Activated T-helper 2 cell treated with anti-CD3 and anti-CD28 coated beads, Interferon-gamma antibody, Interleukin-2, Interleukin-4, amounts not matched to agents 10 μg/mL and 5 μg/mL and 100 μg/mL, durations not matched to agents 14 hours and 24 hours and 36 hours (primary cell): ENCODE measurements at regions not wholly inside any gene's neighbourhood (a gene's known extent, or its start where the extent isn't known, plus 50 kb on each side); places are given as distances from the start of the nearest gene placed in this dataset.
"Not testable (repeated sequence)": the region's sequence is repeated elsewhere in the genome, so short reads cannot be mapped to it uniquely, and the experiment has no call there.

ENCODE experiments used
- DNase-seq: peaks from one replicate; pipeline ENCODE4 v3.0.0; 2021; ENCODE audit warnings: low spot score
- H3K27ac Mint-ChIP-seq: one replicate; pipeline ENCODE4 v1.8.0; 2021; ENCODE audit warnings: mixed read lengths
- H3K27me3 Mint-ChIP-seq: one replicate; pipeline ENCODE4 v1.8.0; 2021; ENCODE audit warnings: low read depth, mixed read lengths
- H3K36me3 Mint-ChIP-seq: one replicate; pipeline ENCODE4 v1.8.0; 2021; ENCODE audit warnings: low read depth, mixed read lengths
- H3K4me1 Mint-ChIP-seq: one replicate; pipeline ENCODE4 v1.8.0; 2021; ENCODE audit warnings: low read depth, mixed read lengths
- H3K4me3 Mint-ChIP-seq: one replicate; pipeline ENCODE4 v1.8.0; 2021; ENCODE audit warnings: low read depth, mild to moderate bottlenecking, moderate library complexity, mixed read lengths
- H3K9me3 Mint-ChIP-seq: one replicate; pipeline ENCODE4 v1.8.0; 2021; ENCODE audit warnings: mixed read lengths
- intact Hi-C: fragments of 100-400 bp; cut with micrococcal nuclease; formaldehyde crosslinking; loops from one replicate; pipeline ENCODE4 v1.15.1; 2023

DNA sequence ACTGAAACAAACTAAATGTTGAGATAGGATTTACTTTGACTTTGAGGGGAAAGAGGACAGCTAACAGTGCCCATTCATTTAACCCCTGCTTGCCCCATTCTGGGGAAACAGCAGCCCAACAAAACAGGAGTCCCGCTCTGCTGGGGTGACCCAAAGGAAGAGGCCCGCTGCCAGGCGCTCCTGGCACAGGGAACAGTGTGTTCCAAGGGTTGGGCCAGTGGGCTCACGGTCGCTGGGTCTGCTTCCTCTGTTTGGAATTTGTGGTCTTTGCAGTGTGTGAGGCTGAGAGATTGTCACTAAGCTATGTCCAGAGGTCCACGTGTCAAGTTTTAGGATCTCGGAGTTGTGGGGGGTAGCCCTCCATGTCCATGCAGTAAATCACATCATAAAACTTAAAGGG, 250.4 kb upstream of the C2CD4B start:
- no peak overlapping the region for H3K4me3 Mint-ChIP-seq
- H3K27ac Mint-ChIP-seq = no peak overlapping the region
- no peaks in the 10 kb centered on the region for H3K9me3 Mint-ChIP-seq
- intact Hi-C loops = no loop called here
- H3K4me1 Mint-ChIP-seq = no peaks in the 10 kb centered on the region
- no peak for DNase-seq
- no peaks in the 10 kb centered on the region for H3K36me3 Mint-ChIP-seq
- peaks cover 3% of the 10 kb centered on the region for H3K27me3 Mint-ChIP-seq

DNA sequence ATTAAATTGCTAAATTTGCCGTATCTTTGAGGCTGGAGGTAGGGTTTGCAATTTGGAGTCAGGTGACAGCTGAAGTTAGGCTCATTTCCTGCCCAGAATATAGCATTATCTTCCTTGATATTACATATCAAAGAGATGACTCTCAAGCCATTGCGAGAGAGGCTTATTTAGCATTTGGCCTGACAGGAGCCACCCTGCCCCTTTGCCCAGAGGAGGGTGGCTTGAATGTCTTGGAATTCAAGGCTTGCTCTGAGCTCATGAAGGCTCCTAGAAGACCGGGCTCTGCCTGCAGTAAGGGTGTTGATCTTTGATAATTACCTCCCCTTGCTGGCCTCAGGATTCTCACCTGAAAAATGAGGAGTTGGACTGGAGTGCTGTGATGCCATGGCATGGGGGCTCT, 251.4 kb upstream of the C2CD4B start:
- Mint-ChIP-seq H3K27me3 (peaks cover 3% of the 10 kb centered on the region), H3K36me3 (no peaks in the 10 kb centered on the region), H3K27ac (no peak overlapping the region), H3K4me3 (no peak overlapping the region), H3K9me3 (no peaks in the 10 kb centered on the region), H3K4me1 (no peaks in the 10 kb centered on the region)
- DNase-seq = no peak
- intact Hi-C loops = no loop called here

DNA sequence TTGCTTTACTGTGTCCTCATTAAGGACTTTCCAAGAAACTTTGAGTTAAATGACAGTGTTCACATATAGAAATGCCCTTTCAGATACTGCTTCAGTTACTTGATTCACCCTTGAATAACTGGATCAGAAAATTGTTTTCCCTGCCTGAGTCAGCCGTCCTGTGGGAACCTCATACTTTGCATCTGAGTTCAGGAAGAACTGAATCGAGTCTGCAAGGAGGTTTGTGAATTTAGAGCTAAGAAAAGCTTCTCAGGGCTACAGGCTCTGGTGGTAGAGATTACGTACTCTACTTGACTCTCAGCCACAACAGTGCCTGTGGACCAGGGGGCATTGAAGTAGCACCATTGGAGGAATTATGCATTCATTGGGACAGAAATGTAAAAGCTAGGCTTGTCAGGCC, 252.4 kb upstream of the C2CD4B start:
- Mint-ChIP-seq H3K27ac (no peak overlapping the region), H3K4me3 (no peak overlapping the region), H3K9me3 (no peaks in the 10 kb centered on the region), H3K4me1 (no peaks in the 10 kb centered on the region), H3K36me3 (no peaks in the 10 kb centered on the region), H3K27me3 (peaks cover 3% of the 10 kb centered on the region)
- no peak for DNase-seq
- intact Hi-C loops = no loop called here

GRCh38 chr15:62418496-62418895, 253.4 kb upstream of the C2CD4B start:
- H3K27ac Mint-ChIP-seq, H3K9me3 Mint-ChIP-seq, H3K4me3 Mint-ChIP-seq, DNase-seq, H3K36me3 Mint-ChIP-seq, H3K27me3 Mint-ChIP-seq, intact Hi-C loops, H3K4me1 Mint-ChIP-seq: not testable (repeated sequence)

DNA sequence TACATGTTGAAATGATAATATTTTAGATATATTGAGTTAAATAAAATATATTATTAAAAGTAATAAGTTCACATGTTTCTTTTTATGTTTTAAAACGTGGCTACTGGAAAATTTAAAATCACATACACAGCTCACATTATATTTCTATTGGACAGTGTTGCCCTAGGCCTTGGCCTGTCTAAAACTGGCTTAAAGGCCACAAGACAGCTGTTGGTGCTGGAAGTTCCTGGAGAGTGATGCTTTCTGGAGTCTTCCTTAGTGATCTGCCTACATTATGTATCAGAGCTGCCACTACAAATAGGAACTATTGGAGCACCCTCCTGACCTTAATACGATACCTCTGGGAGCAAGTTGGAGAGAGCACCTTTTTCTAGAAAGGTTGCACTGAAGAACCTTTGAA, 254.1 kb upstream of the C2CD4B start:
- no peak for DNase-seq
- Mint-ChIP-seq H3K27ac (no peak overlapping the region), H3K9me3 (no peaks in the 10 kb centered on the region), H3K4me1 (no peaks in the 10 kb centered on the region), H3K27me3 (peaks cover 2% of the 10 kb centered on the region), H3K36me3 (no peaks in the 10 kb centered on the region), H3K4me3 (no peak overlapping the region)
- intact Hi-C loops = no loop called here

GRCh38 chr15:62420371-62420770, 255.3 kb upstream of the C2CD4B start:
- H3K4me3 Mint-ChIP-seq, intact Hi-C loops, H3K4me1 Mint-ChIP-seq: not testable (repeated sequence)

DNA sequence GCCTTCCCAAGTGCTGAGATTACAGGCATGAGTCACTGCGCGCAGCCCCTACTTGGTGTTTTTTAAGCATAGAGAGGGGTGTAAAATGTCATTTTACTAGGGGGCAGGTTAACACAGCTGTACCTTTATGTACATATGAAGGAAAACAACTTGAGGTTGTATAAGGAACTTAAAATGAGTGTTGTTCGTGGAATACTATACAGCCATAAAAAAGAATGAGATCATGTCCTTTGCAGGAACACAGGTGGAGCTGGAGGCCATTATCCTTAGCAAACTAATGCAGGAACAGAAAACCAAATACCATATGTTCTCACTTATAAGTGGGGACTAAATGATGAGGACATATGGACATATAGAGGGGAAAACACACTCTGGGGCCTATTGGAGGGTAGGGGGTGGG, 256.2 kb upstream of the C2CD4B start:
- intact Hi-C loops = no loop called here
- Mint-ChIP-seq H3K4me3 (no peak overlapping the region), H3K9me3 (no peaks in the 10 kb centered on the region), H3K4me1 (no peaks in the 10 kb centered on the region), H3K27ac (no peak overlapping the region), H3K27me3 (peaks cover 2% of the 10 kb centered on the region), H3K36me3 (no peaks in the 10 kb centered on the region)
- DNase-seq = no peak

More at GRCh38 chr15:62420371-62420770, 255.3 kb upstream of the C2CD4B start:
- H3K27ac Mint-ChIP-seq, H3K27me3 Mint-ChIP-seq, H3K36me3 Mint-ChIP-seq, DNase-seq, H3K9me3 Mint-ChIP-seq: not testable (repeated sequence)

- Mint-ChIP-seq H3K9me3 (no peaks in the 10 kb centered on the region), H3K4me1 (no peaks in the 10 kb centered on the region), H3K4me3 (no peak overlapping the region), H3K27ac (no peak overlapping the region), H3K27me3 (no peaks in the 10 kb centered on the region), H3K36me3 (no peaks in the 10 kb centered on the region)
- intact Hi-C loops = no loop called here
- DNase-seq = no peak
Measured at GRCh38 chr15:62426387-62426956, 261.4 kb upstream of the C2CD4B start.

GRCh38 chr15:62428259-62428658, 263.2 kb upstream of the C2CD4B start:
- H3K4me1 Mint-ChIP-seq = no peaks in the 10 kb centered on the region
- no peak overlapping the region for H3K27ac Mint-ChIP-seq
- no peaks in the 10 kb centered on the region for H3K36me3 Mint-ChIP-seq
- H3K4me3 Mint-ChIP-seq = no peak overlapping the region
- no peaks in the 10 kb centered on the region for H3K27me3 Mint-ChIP-seq
- no peak for DNase-seq
- H3K9me3 Mint-ChIP-seq = no peaks in the 10 kb centered on the region
- intact Hi-C loops = no loop called here

DNA sequence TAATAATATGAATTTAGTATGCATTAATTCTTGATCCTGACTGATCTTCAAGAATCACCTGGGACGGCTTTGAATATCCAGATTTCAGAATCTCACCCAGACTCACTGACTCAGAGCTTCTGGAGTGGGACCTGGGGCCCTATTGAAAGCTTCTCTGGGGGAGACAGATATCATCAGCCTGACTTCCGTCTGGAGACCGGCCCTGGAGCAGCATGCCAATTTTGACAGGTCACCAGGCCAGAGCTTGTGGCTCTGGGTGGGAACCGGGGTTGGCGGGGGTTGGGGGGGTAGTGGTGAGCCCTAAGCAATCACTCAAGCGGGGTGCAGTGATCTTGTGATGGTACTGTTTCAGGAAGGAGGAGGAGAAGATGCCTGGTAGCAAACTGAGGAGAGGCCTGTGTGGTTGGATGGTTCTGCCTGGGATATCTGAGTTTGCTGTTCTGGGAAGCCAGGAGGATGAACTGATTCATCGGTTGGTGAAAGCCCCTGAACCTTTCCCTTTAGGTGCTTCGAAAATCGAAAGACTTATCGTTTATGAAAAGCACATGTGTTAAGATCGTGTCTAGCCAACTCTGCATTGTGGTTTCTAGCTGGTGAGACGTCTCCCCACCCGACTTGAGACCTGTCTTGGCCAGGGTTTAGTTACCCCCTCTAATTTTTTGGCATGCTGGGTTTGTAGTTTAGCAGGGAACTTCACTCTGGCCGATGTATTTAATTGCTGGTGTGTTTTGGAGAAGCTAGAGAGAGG, 263.9 kb upstream of the C2CD4B start:
- DNase-seq = no peak
- Mint-ChIP-seq H3K4me3 (no peak overlapping the region), H3K36me3 (no peaks in the 10 kb centered on the region), H3K9me3 (no peaks in the 10 kb centered on the region), H3K4me1 (no peaks in the 10 kb centered on the region), H3K27ac (no peak overlapping the region), H3K27me3 (no peaks in the 10 kb centered on the region)
- intact Hi-C loops = no loop called here

- no peak for DNase-seq
- H3K4me1 Mint-ChIP-seq = no peaks in the 10 kb centered on the region
- intact Hi-C loops = no loop called here
Measured at GRCh38 chr15:62430056-62430455, 265.0 kb upstream of the C2CD4B start.

GRCh38 chr15:62430552-62430951, 265.5 kb upstream of the C2CD4B start:
- Mint-ChIP-seq H3K36me3 (no peaks in the 10 kb centered on the region), H3K4me1 (no peaks in the 10 kb centered on the region), H3K9me3 (no peaks in the 10 kb centered on the region), H3K27me3 (no peaks in the 10 kb centered on the region), H3K27ac (no peak overlapping the region), H3K4me3 (no peak overlapping the region)
- intact Hi-C loops = no loop called here
- DNase-seq = no peak

More at GRCh38 chr15:62430056-62430455, 265.0 kb upstream of the C2CD4B start:
- no peaks in the 10 kb centered on the region for H3K36me3 Mint-ChIP-seq
- no peaks in the 10 kb centered on the region for H3K27me3 Mint-ChIP-seq
- H3K9me3 Mint-ChIP-seq = no peaks in the 10 kb centered on the region
- H3K27ac Mint-ChIP-seq = no peak overlapping the region
- no peak overlapping the region for H3K4me3 Mint-ChIP-seq

DNA sequence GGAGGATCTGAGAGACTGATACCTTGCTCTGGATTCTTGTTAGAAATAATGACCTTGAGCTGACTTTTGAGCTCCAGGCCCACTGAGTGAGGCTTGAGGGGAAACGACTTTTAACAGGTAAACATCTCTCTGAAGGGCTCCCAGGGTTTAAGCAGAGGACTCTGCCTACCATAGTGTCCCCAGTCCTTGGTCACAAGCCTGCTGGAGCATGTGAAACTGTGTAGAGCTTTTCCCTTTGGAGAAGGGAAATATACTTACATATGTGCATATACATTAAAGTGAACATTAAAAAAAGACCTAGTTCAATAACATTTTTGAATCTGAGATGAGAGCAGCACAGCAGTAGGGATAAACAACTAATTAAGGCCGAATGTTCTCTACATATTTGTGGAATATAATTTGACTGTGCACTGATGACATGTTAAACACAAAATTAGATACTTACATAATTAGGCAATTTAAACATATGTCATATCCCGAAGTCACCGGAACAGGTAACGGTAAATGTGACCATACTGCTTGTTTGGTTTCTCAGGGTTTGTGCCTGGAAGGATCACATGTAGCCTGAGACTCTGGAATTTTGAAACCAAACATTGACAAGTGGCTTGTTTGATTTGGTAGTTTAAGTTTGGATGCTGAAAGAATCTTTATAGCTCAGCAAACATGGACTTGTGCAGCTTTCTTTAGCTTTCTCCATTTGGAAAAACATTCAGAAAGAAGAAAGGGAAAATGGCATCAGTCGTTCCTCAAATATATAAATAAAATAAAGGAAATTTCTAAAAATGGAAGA, 266.1 kb upstream of the C2CD4B start:
- intact Hi-C loops = no loop called here
- Mint-ChIP-seq H3K27ac (no peak overlapping the region), H3K36me3 (no peaks in the 10 kb centered on the region), H3K4me3 (no peak overlapping the region), H3K27me3 (no peaks in the 10 kb centered on the region), H3K4me1 (no peaks in the 10 kb centered on the region), H3K9me3 (no peaks in the 10 kb centered on the region)
- DNase-seq = no peak
